NCI-H146 treated with DMSO at 0.1 percent for 48 hours (cell line): ENCODE measurements at regions not wholly inside any gene's neighbourhood (a gene's known extent, or its start where the extent isn't known, plus 50 kb on each side); places are given as distances from the start of the nearest gene placed in this dataset.
"Not testable (repeated sequence)": the region's sequence is repeated elsewhere in the genome, so short reads cannot be mapped to it uniquely, and the experiment has no call there.

ENCODE experiments used
- DNase-seq: peaks from one replicate; lab custom pipeline; 2025; ENCODE audit not compliant: unreplicated experiment; lab: John Stamatoyannopoulos, UW

- no peak for DNase-seq
Observed at GRCh38 chr22:22371031-22371541, 126.5 kb downstream of the VPREB1 start.

GRCh38 chr22:22372086-22372485 lies 127.5 kb downstream of the VPREB1 start:
- no peak for DNase-seq

GRCh38 chr22:22374163-22374562 lies 129.6 kb downstream of the VPREB1 start:
- no peak for DNase-seq

- DNase-seq = no peak
Observed at GRCh38 chr22:22374579-22374978, 130.0 kb downstream of the VPREB1 start.

GRCh38 chr22:22375576-22376351 lies 131.2 kb downstream of the VPREB1 start:
- no peak for DNase-seq

GRCh38 chr22:22376352-22376706 lies 131.7 kb downstream of the VPREB1 start:
- DNase-seq = no peak

GRCh38 chr22:22376884-22377283 lies 131.7 kb downstream of the ZNF280B start:
- not testable (repeated sequence) for DNase-seq

GRCh38 chr22:22377335-22377734 lies 131.2 kb downstream of the ZNF280B start:
- DNase-seq = no peak

GRCh38 chr22:22378446-22379415 lies 129.8 kb downstream of the ZNF280B start:
- no peak for DNase-seq

GRCh38 chr22:22380098-22381030 lies 128.2 kb downstream of the ZNF280B start:
- DNase-seq = peak; percentile 13

GRCh38 chr22:22381292-22381691 lies 127.2 kb downstream of the ZNF280B start:
- not testable (repeated sequence) for DNase-seq

- no peak for DNase-seq
Observed at GRCh38 chr22:22384267-22384666, 124.3 kb downstream of the ZNF280B start.

GRCh38 chr22:22384668-22385244 lies 123.8 kb downstream of the ZNF280B start:
- DNase-seq = no peak

GRCh38 chr22:22386602-22387385 lies 121.7 kb downstream of the ZNF280B start:
- DNase-seq = peak; percentile 85

- DNase-seq = no peak
Observed at GRCh38 chr22:22387386-22387736, 121.2 kb downstream of the ZNF280B start.

- no peak for DNase-seq
Observed at GRCh38 chr22:22388090-22388489, 120.5 kb downstream of the ZNF280B start.

- DNase-seq = no peak
Observed at GRCh38 chr22:22388494-22388893, 120.0 kb downstream of the ZNF280B start.

GRCh38 chr22:22389467-22389866 lies 119.1 kb downstream of the ZNF280B start:
- DNase-seq = no peak

- DNase-seq = no peak
Observed at GRCh38 chr22:22390989-22391388, 117.6 kb downstream of the ZNF280B start.

GRCh38 chr22:22391543-22391942 lies 117.0 kb downstream of the ZNF280B start:
- no peak for DNase-seq
